ENCODE measurements at regions not wholly inside any gene's neighbourhood (a gene's known extent, or its start where the extent isn't known, plus 50 kb on each side); places are given as distances from the start of the nearest gene placed in this dataset.

- Histone ChIP-seq H3K36me3 (ENCODE audit: insufficient read depth, low read length) (no peaks in the 10 kb centered on the region), H3K4me3 (ENCODE audit: low read length) (no peak overlapping the region), H3K9ac (ENCODE audit: low read depth, low read length) (no peak overlapping the region), H3K27ac (ENCODE audit: low read depth, low read length) (no peak overlapping the region; the same call in 1 of the 2 replicates), H3K27me3 (ENCODE audit: insufficient read depth, low read length) (no peaks in the 10 kb centered on the region), H3K4me1 (ENCODE audit: insufficient read depth, low read length) (peaks cover 40% of the 10 kb centered on the region), H3K9me3 (ENCODE audit: insufficient read depth, low read depth, low read length) (no peaks in the 10 kb centered on the region)
- WGBS: 96% methylated on average over 3 of the region's 3 CpGs
Observed at GRCh38 chr5:98637557-98637956, 135.9 kb upstream of the RGMB start.

GRCh38 chr5:98638111-98638510, 135.4 kb upstream of the RGMB start:
- WGBS: 86% methylated on average over 2 of the region's 2 CpGs

GRCh38 chr5:98638701-98639100, 134.8 kb upstream of the RGMB start:
- WGBS: 80% methylated on average over 1 of the region's 1 CpG
- H3K4me3 ChIP-seq (ENCODE audit: low read length): no peak overlapping the region
- peaks cover 48% of the 10 kb centered on the region for H3K4me1 ChIP-seq (ENCODE audit: insufficient read depth, low read length)
- H3K9ac ChIP-seq (ENCODE audit: low read depth, low read length): no peak overlapping the region
- H3K27me3 ChIP-seq (ENCODE audit: insufficient read depth, low read length): no peaks in the 10 kb centered on the region
- H3K36me3 ChIP-seq (ENCODE audit: insufficient read depth, low read length): no peaks in the 10 kb centered on the region
- no peaks in the 10 kb centered on the region for H3K9me3 ChIP-seq (ENCODE audit: insufficient read depth, low read depth, low read length)
- H3K27ac ChIP-seq (ENCODE audit: low read depth, low read length): no peak overlapping the region

More at GRCh38 chr5:98638111-98638510, 135.4 kb upstream of the RGMB start:
- Histone ChIP-seq H3K36me3 (ENCODE audit: insufficient read depth, low read length) (no peaks in the 10 kb centered on the region), H3K27ac (ENCODE audit: low read depth, low read length) (no peak overlapping the region; the same call in 1 of the 2 replicates), H3K4me3 (ENCODE audit: low read length) (no peak overlapping the region), H3K9ac (ENCODE audit: low read depth, low read length) (no peak overlapping the region), H3K27me3 (ENCODE audit: insufficient read depth, low read length) (no peaks in the 10 kb centered on the region), H3K9me3 (ENCODE audit: insufficient read depth, low read depth, low read length) (no peaks in the 10 kb centered on the region), H3K4me1 (ENCODE audit: insufficient read depth, low read length) (peaks cover 43% of the 10 kb centered on the region)

GRCh38 chr5:98639274-98639673, 134.2 kb upstream of the RGMB start:
- no peak overlapping the region for H3K9ac ChIP-seq (ENCODE audit: low read depth, low read length)
- no peak overlapping the region for H3K27ac ChIP-seq (ENCODE audit: low read depth, low read length)
- no peaks in the 10 kb centered on the region for H3K36me3 ChIP-seq (ENCODE audit: insufficient read depth, low read length)
- H3K4me3 ChIP-seq (ENCODE audit: low read length): no peak overlapping the region
- no peaks in the 10 kb centered on the region for H3K9me3 ChIP-seq (ENCODE audit: insufficient read depth, low read depth, low read length)
- WGBS: 72% methylated on average over 2 of the region's 2 CpGs
- H3K4me1 ChIP-seq (ENCODE audit: insufficient read depth, low read length): peaks cover 48% of the 10 kb centered on the region
- no peaks in the 10 kb centered on the region for H3K27me3 ChIP-seq (ENCODE audit: insufficient read depth, low read length)

GRCh38 chr5:98641671-98642070, 131.8 kb upstream of the RGMB start:
- H3K4me1 ChIP-seq (ENCODE audit: insufficient read depth, low read length): peaks cover 34% of the 10 kb centered on the region
- WGBS: 84% methylated on average over 1 of the region's 1 CpG
- H3K27me3 ChIP-seq (ENCODE audit: insufficient read depth, low read length): no peaks in the 10 kb centered on the region
- H3K9me3 ChIP-seq (ENCODE audit: insufficient read depth, low read depth, low read length): no peaks in the 10 kb centered on the region
- H3K27ac ChIP-seq (ENCODE audit: low read depth, low read length): no peak overlapping the region
- no peak overlapping the region for H3K9ac ChIP-seq (ENCODE audit: low read depth, low read length)
- no peak overlapping the region for H3K4me3 ChIP-seq (ENCODE audit: low read length)
- H3K36me3 ChIP-seq (ENCODE audit: insufficient read depth, low read length): no peaks in the 10 kb centered on the region

GRCh38 chr5:98643569-98643968, 129.9 kb upstream of the RGMB start:
- WGBS: 91% methylated on average over 1 of the region's 1 CpG
- Histone ChIP-seq H3K9ac (ENCODE audit: low read depth, low read length) (no peak overlapping the region), H3K36me3 (ENCODE audit: insufficient read depth, low read length) (no peaks in the 10 kb centered on the region), H3K27ac (ENCODE audit: low read depth, low read length) (no peak overlapping the region), H3K4me1 (ENCODE audit: insufficient read depth, low read length) (peaks cover 25% of the 10 kb centered on the region), H3K27me3 (ENCODE audit: insufficient read depth, low read length) (no peaks in the 10 kb centered on the region), H3K9me3 (ENCODE audit: insufficient read depth, low read depth, low read length) (no peaks in the 10 kb centered on the region), H3K4me3 (ENCODE audit: low read length) (no peak overlapping the region)

- no peaks in the 10 kb centered on the region; the same call in 1 of the 2 replicates for H3K9me3 ChIP-seq (ENCODE audit: insufficient read depth, low read depth, low read length)
- WGBS: 80% methylated on average over 3 of the region's 3 CpGs
Observed at GRCh38 chr5:98651715-98652114, 121.7 kb upstream of the RGMB start.

GRCh38 chr5:98656125-98656795, 117.2 kb upstream of the RGMB start:
- Histone ChIP-seq H3K9me3 (ENCODE audit: insufficient read depth, low read depth, low read length) (no peaks in the 10 kb centered on the region; the same call in 1 of the 2 replicates), H3K9ac (ENCODE audit: low read depth, low read length) (no peak overlapping the region), H3K4me1 (ENCODE audit: insufficient read depth, low read length) (peaks cover 27% of the 10 kb centered on the region), H3K27ac (ENCODE audit: low read depth, low read length) (peak overlapping the region; percentile 68), H3K4me3 (ENCODE audit: low read length) (no peak overlapping the region), H3K27me3 (ENCODE audit: insufficient read depth, low read length) (no peaks in the 10 kb centered on the region), H3K36me3 (ENCODE audit: insufficient read depth, low read length) (no peaks in the 10 kb centered on the region)
- 74% methylated on average over 3 of the region's 3 CpGs for WGBS

More at GRCh38 chr5:98651715-98652114, 121.7 kb upstream of the RGMB start:
- Histone ChIP-seq H3K27me3 (ENCODE audit: insufficient read depth, low read length) (no peaks in the 10 kb centered on the region), H3K9ac (ENCODE audit: low read depth, low read length) (no peak overlapping the region), H3K27ac (ENCODE audit: low read depth, low read length) (no peak overlapping the region), H3K36me3 (ENCODE audit: insufficient read depth, low read length) (no peaks in the 10 kb centered on the region), H3K4me1 (ENCODE audit: insufficient read depth, low read length) (peaks cover 12% of the 10 kb centered on the region), H3K4me3 (ENCODE audit: low read length) (no peak overlapping the region)

GRCh38 chr5:98656796-98657195, 116.7 kb upstream of the RGMB start:
- Histone ChIP-seq H3K27ac (ENCODE audit: low read depth, low read length) (peak overlapping the region; percentile 68), H3K36me3 (ENCODE audit: insufficient read depth, low read length) (no peaks in the 10 kb centered on the region), H3K27me3 (ENCODE audit: insufficient read depth, low read length) (no peaks in the 10 kb centered on the region), H3K9me3 (ENCODE audit: insufficient read depth, low read depth, low read length) (no peaks in the 10 kb centered on the region; the same call in 1 of the 2 replicates), H3K9ac (ENCODE audit: low read depth, low read length) (no peak overlapping the region; the same call in 1 of the 2 replicates), H3K4me1 (ENCODE audit: insufficient read depth, low read length) (peaks cover 27% of the 10 kb centered on the region), H3K4me3 (ENCODE audit: low read length) (no peak overlapping the region)
- 91% methylated on average over 1 of the region's 1 CpG for WGBS

GRCh38 chr5:98657559-98657958, 115.9 kb upstream of the RGMB start:
- no peak overlapping the region for H3K9ac ChIP-seq (ENCODE audit: low read depth, low read length)
- H3K4me3 ChIP-seq (ENCODE audit: low read length): no peak overlapping the region
- peaks cover 27% of the 10 kb centered on the region for H3K4me1 ChIP-seq (ENCODE audit: insufficient read depth, low read length)
- H3K9me3 ChIP-seq (ENCODE audit: insufficient read depth, low read depth, low read length): no peaks in the 10 kb centered on the region; the same call in 1 of the 2 replicates
- no peak overlapping the region for H3K27ac ChIP-seq (ENCODE audit: low read depth, low read length)
- H3K36me3 ChIP-seq (ENCODE audit: insufficient read depth, low read length): no peaks in the 10 kb centered on the region
- H3K27me3 ChIP-seq (ENCODE audit: insufficient read depth, low read length): no peaks in the 10 kb centered on the region
- WGBS: 83% methylated on average over 4 of the region's 4 CpGs

GRCh38 chr5:98663521-98663920, 109.9 kb upstream of the RGMB start:
- Histone ChIP-seq H3K36me3 (ENCODE audit: insufficient read depth, low read length) (no peaks in the 10 kb centered on the region), H3K9me3 (ENCODE audit: insufficient read depth, low read depth, low read length) (no peaks in the 10 kb centered on the region), H3K27ac (ENCODE audit: low read depth, low read length) (no peak overlapping the region)

GRCh38 chr5:98664736-98665135, 108.7 kb upstream of the RGMB start:
- H3K4me3 ChIP-seq (ENCODE audit: low read length): no peak overlapping the region
- no peaks in the 10 kb centered on the region for H3K27me3 ChIP-seq (ENCODE audit: insufficient read depth, low read length)
- H3K36me3 ChIP-seq (ENCODE audit: insufficient read depth, low read length): no peaks in the 10 kb centered on the region
- 94% methylated on average over 4 of the region's 4 CpGs for WGBS
- no peaks in the 10 kb centered on the region for H3K4me1 ChIP-seq (ENCODE audit: insufficient read depth, low read length)
- no peak overlapping the region for H3K27ac ChIP-seq (ENCODE audit: low read depth, low read length)
- no peaks in the 10 kb centered on the region for H3K9me3 ChIP-seq (ENCODE audit: insufficient read depth, low read depth, low read length)
- H3K9ac ChIP-seq (ENCODE audit: low read depth, low read length): no peak overlapping the region

More at GRCh38 chr5:98663521-98663920, 109.9 kb upstream of the RGMB start:
- no peak overlapping the region for H3K9ac ChIP-seq (ENCODE audit: low read depth, low read length)
- H3K27me3 ChIP-seq (ENCODE audit: insufficient read depth, low read length): no peaks in the 10 kb centered on the region
- no peak overlapping the region for H3K4me3 ChIP-seq (ENCODE audit: low read length)
- no peaks in the 10 kb centered on the region for H3K4me1 ChIP-seq (ENCODE audit: insufficient read depth, low read length)
